HUES64 (cell line): ENCODE measurements at regions not wholly inside any gene's neighbourhood (a gene's known extent, or its start where the extent isn't known, plus 50 kb on each side); places are given as distances from the start of the nearest gene placed in this dataset.

Experiments used
- H3K27ac ChIP-seq: 2 replicates; pipeline ENCODE4 v1.7.0; 2013; ENCODE audit warnings: low read depth, low read length, inconsistent platforms
- H3K27me3 ChIP-seq: 2 replicates; pipeline ENCODE4 v1.6.1; 2013; ENCODE audit warnings: mild to moderate bottlenecking, low read length; ENCODE audit not compliant: insufficient read depth
- H3K36me3 ChIP-seq: 2 replicates; pipeline ENCODE4 v1.6.1; 2013; ENCODE audit warnings: mild to moderate bottlenecking, low read length; ENCODE audit not compliant: insufficient read depth
- H3K4me1 ChIP-seq: 2 replicates; pipeline ENCODE4 v1.6.1; 2013; ENCODE audit warnings: mild to moderate bottlenecking, low read length, moderate library complexity; ENCODE audit not compliant: insufficient read depth
- H3K4me3 ChIP-seq: 2 replicates; pipeline ENCODE4 v1.5.1; 2013; ENCODE audit warnings: mild to moderate bottlenecking, low read length, moderate library complexity
- H3K9ac ChIP-seq: 2 replicates; pipeline ENCODE4 v1.6.1; 2013; ENCODE audit warnings: mild to moderate bottlenecking, low read depth, low read length
- H3K9me3 ChIP-seq: 2 replicates; pipeline ENCODE4 v1.6.1; 2013; ENCODE audit warnings: low read depth, low read length; ENCODE audit not compliant: insufficient read depth
- WGBS: fragments of 150-250, 120-280 bp; methylation state at CpG from one replicate; pipeline ENCODE4 v1.1.7; 2013; ENCODE audit warnings: missing lambda C conversion rate; 5-methylcytosine and 5-hydroxymethylcytosine counted together

DNA sequence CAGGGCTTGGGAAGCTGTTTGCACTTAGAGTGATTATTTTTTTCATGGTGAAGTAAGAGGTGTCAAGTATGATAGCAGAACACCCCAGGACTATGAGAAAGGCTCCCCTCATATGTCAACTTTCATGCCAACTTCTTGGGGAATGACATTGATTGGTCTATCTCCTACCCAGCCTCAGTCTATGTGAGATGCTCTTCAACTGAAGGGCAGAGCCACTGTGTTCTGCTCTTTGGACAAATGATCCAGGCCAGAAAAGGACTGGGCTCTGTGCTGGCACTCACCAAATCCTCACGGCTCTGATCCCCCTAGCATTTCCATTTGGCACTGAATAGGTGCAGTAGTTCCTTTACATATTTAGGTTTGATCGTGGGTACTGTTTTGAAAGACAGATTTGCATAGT, 151.1 kb downstream of the DMRT2 start:
- Histone ChIP-seq H3K36me3 (no peaks in the 10 kb centered on the region), H3K9me3 (peaks cover 2% of the 10 kb centered on the region; the same call in 1 of the 2 replicates), H3K27ac (no peak overlapping the region), H3K4me1 (no peaks in the 10 kb centered on the region), H3K4me3 (no peak overlapping the region), H3K9ac (no peak overlapping the region), H3K27me3 (no peaks in the 10 kb centered on the region)
- WGBS = 80% methylated on average over 1 of the region's 2 CpGs

DNA sequence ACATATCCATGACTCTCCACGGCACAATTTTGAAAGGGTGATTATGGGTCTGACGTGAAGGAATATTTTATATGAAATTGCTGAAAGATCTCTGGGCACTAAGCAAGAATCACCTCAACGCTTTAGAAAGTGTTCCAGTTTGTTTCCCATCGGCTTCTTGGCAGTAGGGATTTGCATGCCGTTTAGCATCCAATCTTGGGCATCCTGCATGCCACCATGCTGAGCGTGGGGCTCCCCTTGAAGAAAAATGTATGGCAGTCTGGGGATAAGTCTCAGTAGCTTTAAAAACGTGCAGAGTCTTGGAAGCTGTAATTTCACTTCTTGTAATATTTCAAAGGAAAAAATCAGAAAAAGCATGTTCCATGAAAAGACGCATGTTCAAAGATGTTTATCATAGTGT, 151.7 kb downstream of the DMRT2 start:
- Histone ChIP-seq H3K4me1 (no peaks in the 10 kb centered on the region), H3K27me3 (no peaks in the 10 kb centered on the region), H3K9ac (no peak overlapping the region), H3K4me3 (no peak overlapping the region), H3K36me3 (no peaks in the 10 kb centered on the region), H3K27ac (no peak overlapping the region), H3K9me3 (no peaks in the 10 kb centered on the region)
- WGBS = 92% methylated on average over 8 of the region's 8 CpGs

DNA sequence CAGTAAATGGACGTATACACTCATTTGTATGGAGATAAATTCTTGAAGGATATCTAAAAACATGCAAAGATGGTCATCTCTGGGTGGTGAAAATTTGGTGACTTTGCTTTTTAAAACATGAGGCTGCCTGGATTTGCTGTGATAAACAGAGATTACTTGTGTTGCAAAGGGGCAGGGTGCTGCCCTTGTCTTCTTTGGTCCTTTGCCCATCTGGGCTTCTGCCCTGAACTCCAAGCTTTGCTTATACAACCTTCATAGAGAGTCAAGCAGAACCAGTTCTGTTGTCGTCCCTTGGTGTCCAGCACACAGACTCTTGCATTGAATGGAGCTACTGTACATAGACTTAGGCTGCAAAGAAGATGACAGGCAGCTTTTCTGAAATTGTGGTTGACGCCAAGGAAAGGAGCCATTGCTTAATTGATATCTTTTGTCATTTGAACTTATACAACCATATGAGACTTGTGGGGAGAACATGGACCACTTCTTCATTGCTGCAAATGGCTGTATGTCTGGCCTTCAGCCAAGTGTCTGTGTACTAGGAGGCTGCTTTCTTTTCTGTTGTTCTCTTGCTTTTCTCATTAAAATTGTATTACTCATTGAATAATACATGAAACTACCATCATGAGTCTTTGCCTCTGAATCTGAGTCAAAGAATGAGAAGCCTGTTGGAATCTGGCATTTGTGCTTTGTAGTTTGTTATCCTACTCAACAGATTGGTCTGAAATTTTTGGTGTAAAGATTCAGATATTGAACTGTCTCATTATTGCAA, 152.5 kb downstream of the DMRT2 start:
- Histone ChIP-seq H3K27me3 (no peaks in the 10 kb centered on the region), H3K27ac (no peak overlapping the region), H3K4me1 (no peaks in the 10 kb centered on the region), H3K4me3 (no peak overlapping the region), H3K9me3 (no peaks in the 10 kb centered on the region), H3K9ac (no peak overlapping the region), H3K36me3 (no peaks in the 10 kb centered on the region)
- 89% methylated on average over 3 of the region's 3 CpGs for WGBS

DNA sequence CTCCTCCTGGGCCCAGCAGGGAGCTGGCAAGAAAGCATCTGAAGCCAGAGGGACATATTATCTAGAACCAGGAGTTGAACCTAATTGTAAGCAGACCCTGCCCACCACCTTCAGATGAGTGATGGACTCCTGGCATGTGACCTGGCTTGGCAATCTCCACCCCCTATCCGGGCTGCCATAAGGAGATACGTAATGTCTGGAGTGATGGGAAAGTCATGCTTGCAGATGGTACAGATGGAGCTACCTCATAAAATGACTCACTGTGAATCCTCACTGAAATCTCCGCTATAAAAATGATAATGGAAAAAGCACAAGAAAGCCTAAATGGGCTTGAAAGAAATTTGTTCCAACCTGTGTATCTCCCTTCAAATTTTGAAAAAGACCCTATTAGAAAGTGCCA, 157.5 kb downstream of the DMRT2 start:
- H3K27ac ChIP-seq = no peak overlapping the region
- H3K9ac ChIP-seq = no peak overlapping the region
- WGBS = 87% methylated on average over 2 of the region's 3 CpGs
- no peak overlapping the region for H3K4me3 ChIP-seq
- no peaks in the 10 kb centered on the region for H3K9me3 ChIP-seq
- H3K36me3 ChIP-seq = no peaks in the 10 kb centered on the region
- H3K27me3 ChIP-seq = no peaks in the 10 kb centered on the region
- no peaks in the 10 kb centered on the region for H3K4me1 ChIP-seq

DNA sequence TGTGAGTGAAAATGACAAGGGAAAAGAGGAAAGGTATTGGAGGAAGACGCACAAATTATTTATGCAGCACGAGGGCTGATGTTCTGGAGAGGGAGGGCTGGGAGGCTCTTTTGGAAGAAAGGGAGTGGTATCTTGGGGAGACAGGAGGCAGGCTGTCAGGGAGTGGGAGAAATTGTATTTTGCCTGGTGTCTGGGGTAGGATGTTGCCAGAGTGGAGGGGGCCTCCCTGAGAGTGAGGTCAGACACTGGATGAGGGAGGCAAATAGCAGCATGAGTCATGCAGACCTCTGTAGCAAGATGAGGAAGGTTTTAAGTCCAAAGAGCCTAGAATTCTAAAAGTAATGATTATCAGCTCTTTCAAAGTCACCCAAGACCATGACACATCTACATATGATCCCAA, 158.0 kb downstream of the DMRT2 start:
- H3K9ac ChIP-seq = no peak overlapping the region
- H3K4me3 ChIP-seq = no peak overlapping the region
- H3K27ac ChIP-seq = no peak overlapping the region

DNA sequence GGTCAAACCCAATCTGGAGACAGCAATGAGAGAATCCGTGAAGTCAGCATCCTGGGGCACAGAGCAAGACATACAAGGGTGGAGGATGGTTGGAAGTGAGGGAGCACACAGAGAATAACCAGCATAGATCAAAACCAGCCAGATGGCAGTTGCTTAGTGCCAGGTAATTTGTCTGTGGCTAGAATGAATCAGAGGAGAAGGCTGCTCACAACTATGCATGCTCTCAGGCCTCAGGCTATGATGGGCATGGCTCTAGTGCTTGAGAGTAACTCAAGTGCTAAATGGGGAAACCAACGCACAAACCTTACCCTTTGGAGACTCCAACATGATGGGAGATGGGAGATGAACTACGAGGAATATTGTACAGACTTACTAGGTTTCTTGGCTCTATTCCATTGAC, 160.8 kb downstream of the DMRT2 start:
- no peaks in the 10 kb centered on the region for H3K4me1 ChIP-seq
- H3K36me3 ChIP-seq = no peaks in the 10 kb centered on the region
- H3K4me3 ChIP-seq = no peak overlapping the region
- no peak overlapping the region for H3K9ac ChIP-seq
- H3K9me3 ChIP-seq = no peaks in the 10 kb centered on the region
- H3K27me3 ChIP-seq = no peaks in the 10 kb centered on the region
- WGBS = 97% methylated on average over 3 of the region's 3 CpGs
- H3K27ac ChIP-seq = no peak overlapping the region

More for the DNA sequence above, 158.0 kb downstream of the DMRT2 start:
- no peaks in the 10 kb centered on the region for H3K36me3 ChIP-seq
- 89% methylated on average over 2 of the region's 2 CpGs for WGBS
- no peaks in the 10 kb centered on the region for H3K27me3 ChIP-seq
- no peaks in the 10 kb centered on the region for H3K4me1 ChIP-seq
- H3K9me3 ChIP-seq = no peaks in the 10 kb centered on the region

DNA sequence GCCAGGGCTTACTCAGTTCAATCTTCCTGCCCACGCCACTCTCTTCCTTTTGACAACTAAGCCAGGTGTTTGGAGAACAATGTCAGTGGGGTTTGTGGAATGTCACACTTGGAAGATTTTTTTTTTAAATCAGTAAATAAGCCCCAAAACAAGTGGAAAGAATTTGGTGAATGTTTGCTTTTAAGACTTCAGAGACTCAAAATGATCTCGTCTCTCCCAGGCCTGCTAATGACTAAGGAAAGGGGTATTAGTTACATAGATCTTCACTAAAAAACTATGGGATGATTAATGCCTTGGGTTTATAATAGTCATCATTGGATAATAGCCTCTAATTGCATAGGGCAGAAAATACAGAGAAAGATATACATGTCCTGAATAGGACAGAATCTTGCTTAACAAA, 166.4 kb downstream of the DMRT2 start:
- WGBS = 95% methylated on average over 2 of the region's 2 CpGs

DNA sequence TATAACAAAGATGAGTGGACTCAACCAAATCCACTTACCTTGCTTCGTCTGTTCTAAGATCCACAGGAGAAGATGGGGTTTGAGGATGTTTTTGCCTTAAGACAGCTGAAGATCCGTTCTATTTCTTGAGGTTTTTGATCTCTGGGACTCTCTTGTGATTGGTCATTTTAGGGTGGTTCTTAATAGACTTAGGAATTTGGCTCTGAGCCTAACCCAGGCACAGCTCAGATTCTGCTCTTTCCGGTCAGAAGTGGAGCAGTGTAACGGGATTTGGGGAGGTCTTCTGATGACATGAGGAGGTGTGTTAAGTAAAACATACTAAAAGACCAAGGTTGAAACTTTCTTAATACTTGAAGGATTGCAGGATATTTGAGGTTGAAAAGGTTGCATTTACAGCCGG, 166.9 kb downstream of the DMRT2 start:
- no peak overlapping the region for H3K4me3 ChIP-seq
- WGBS = 95% methylated on average over 5 of the region's 5 CpGs
- no peaks in the 10 kb centered on the region for H3K36me3 ChIP-seq
- no peaks in the 10 kb centered on the region for H3K27me3 ChIP-seq
- H3K9me3 ChIP-seq = no peaks in the 10 kb centered on the region
- H3K27ac ChIP-seq = no peak overlapping the region
- H3K9ac ChIP-seq = no peak overlapping the region
- no peaks in the 10 kb centered on the region for H3K4me1 ChIP-seq

More for the DNA sequence above, 166.4 kb downstream of the DMRT2 start:
- Histone ChIP-seq H3K27me3 (no peaks in the 10 kb centered on the region), H3K9me3 (no peaks in the 10 kb centered on the region), H3K9ac (no peak overlapping the region), H3K4me3 (no peak overlapping the region), H3K36me3 (no peaks in the 10 kb centered on the region), H3K27ac (no peak overlapping the region), H3K4me1 (no peaks in the 10 kb centered on the region)

DNA sequence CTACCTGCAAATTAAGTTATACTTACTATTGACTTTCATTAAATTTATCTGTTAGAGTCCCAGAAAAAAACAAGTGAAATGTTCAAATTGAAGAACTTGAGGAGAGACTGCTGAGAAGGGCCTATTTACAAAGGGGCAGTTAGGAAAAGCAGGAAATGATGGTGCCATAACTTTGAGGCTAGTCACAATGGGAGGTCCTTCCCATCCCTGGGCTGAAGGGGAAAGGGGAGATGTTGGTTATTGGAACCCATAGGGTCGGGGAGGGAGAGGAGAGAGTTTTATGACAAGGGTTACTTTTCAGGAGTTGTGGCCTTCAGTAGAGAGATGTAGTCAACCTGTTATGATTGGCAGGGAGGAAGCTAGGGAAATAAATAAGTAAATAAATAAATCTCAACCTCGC, 169.1 kb downstream of the DMRT2 start:
- Histone ChIP-seq H3K36me3 (no peaks in the 10 kb centered on the region), H3K9me3 (no peaks in the 10 kb centered on the region), H3K27me3 (no peaks in the 10 kb centered on the region), H3K4me3 (no peak overlapping the region), H3K4me1 (no peaks in the 10 kb centered on the region), H3K27ac (no peak overlapping the region), H3K9ac (no peak overlapping the region)
- 80% methylated on average over 2 of the region's 2 CpGs for WGBS

DNA sequence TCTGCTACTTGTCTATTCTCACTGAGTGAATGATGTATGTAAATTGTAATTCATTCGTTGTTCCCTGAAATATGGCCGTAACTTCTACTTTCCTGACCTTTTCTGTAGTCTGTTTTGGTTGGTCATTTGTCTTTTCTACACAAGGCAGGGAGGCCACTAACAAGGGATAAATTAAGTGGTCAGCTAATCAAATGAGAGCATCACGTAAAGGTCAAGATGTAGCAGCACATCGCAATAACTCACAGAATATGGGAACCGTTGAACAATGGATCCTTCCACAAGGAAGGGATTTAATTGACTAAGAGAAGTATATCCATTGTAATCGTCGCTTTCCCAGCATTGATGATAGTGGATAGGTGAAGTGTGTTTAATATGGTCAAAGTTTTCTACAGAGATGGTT, 171.1 kb downstream of the DMRT2 start:
- no peaks in the 10 kb centered on the region for H3K4me1 ChIP-seq
- H3K9me3 ChIP-seq = no peaks in the 10 kb centered on the region
- no peaks in the 10 kb centered on the region for H3K27me3 ChIP-seq
- H3K9ac ChIP-seq = no peak overlapping the region
- WGBS = 93% methylated on average over 7 of the region's 7 CpGs
- no peaks in the 10 kb centered on the region for H3K36me3 ChIP-seq
- no peak overlapping the region for H3K27ac ChIP-seq
- H3K4me3 ChIP-seq = no peak overlapping the region

DNA sequence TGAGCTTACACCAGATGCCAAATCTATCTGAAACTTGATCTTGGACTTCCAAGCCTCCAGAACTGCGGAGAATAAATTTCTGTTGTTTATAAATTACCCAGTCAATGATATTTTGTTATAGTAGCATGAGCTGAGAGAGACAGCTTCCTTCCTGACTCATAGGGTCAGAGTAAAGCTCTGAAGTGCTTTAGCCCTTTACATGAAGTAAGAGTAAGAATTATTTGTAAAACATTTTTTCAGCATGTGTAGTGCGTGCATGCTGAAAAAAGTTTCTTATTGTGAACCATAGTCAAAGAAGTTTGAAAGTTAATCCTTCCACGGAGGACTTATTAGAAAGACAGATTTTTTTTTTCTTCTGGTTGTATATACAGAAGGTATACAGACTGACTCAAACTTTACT, 172.4 kb downstream of the DMRT2 start:
- H3K9ac ChIP-seq = no peak overlapping the region
- H3K27me3 ChIP-seq = no peaks in the 10 kb centered on the region
- no peaks in the 10 kb centered on the region for H3K36me3 ChIP-seq
- no peaks in the 10 kb centered on the region for H3K9me3 ChIP-seq
- H3K4me1 ChIP-seq = no peaks in the 10 kb centered on the region
- H3K4me3 ChIP-seq = no peak overlapping the region
- 63% methylated on average over 3 of the region's 3 CpGs for WGBS
- no peak overlapping the region for H3K27ac ChIP-seq
